HCT116 (cell line): ENCODE measurements at regions not wholly inside any gene's neighbourhood (a gene's known extent, or its start where the extent isn't known, plus 50 kb on each side); places are given as distances from the start of the nearest gene placed in this dataset.

ENCODE experiments used
- ATAC-seq: fragments of 200-7000 bp; cut with Tn5 transposase; 2 replicates; pipeline ENCODE4 v1.9.1; 2020; ENCODE audit warnings: mild to moderate bottlenecking, moderate library complexity
- BruUV-seq: library from RNA; stranded (reverse); fragments of 400-500 nt; replicated peaks from 2 replicates; lab custom pipeline; 2021; lab: Mats Ljungman, UMichigan
- CTCF ChIA-PET: fragments of 300-600 bp; sonication (Branson Sonifier 250); formaldehyde crosslinking; loops from one replicate; lab custom pipeline; 2021; ENCODE audit warnings: antibody characterized with exemption; lab: Charles Lee
- POLR2A ChIA-PET: fragments of 300-600, 350-600 bp; sonication (Branson Sonifier 250); formaldehyde crosslinking; loops from one replicate; lab custom pipeline; 2021; ENCODE audit warnings: antibody characterized with exemption; lab: Charles Lee
- RAD21 ChIA-PET, 2 experiments: fragments of 300-600 bp; sonication (Branson Sonifier 250); formaldehyde crosslinking; loops; one replicate each; lab custom pipeline; 2023; ENCODE audit warnings: low total read pairs in 2 of 2; ENCODE audit not compliant: uncharacterized antibody in 2 of 2, unreplicated experiment in 2 of 2, low non-redundant PET in 1 of 2; lab: Charles Lee
- DNase-seq: peaks from one replicate; pipeline ENCODE4 v3.0.0-alpha.2; 2010; ENCODE audit warnings: low read depth, low spot score
- H2AFZ ChIP-seq: fragments of 200-600 bp; shearing (Covaris generic), sonication (generic); 2 replicates; pipeline ENCODE4 v1.6.1; 2017; ENCODE audit warnings: low read depth, mixed run types, mixed read lengths, antibody characterized with exemption, low read length; ENCODE audit not compliant: poor library complexity, severe bottlenecking
- H3K27ac ChIP-seq: 2 replicates; pipeline ENCODE4 v1.5.1; 2012; ENCODE audit warnings: low read depth, low read length
- H3K27me3 ChIP-seq: fragments of 200-600 bp; sonication (generic); 2 replicates; pipeline ENCODE4 v1.6.1; 2016; ENCODE audit warnings: mixed run types, low read length, mixed read lengths; ENCODE audit not compliant: insufficient read depth
- H3K36me3 ChIP-seq, 2 experiments: fragments of 200-500 bp in 1 of 2; fragments of 200-600 bp in 1 of 2; sonication (Bioruptor generic) in 1 of 2; sonication (generic) in 1 of 2; 2 replicates each; pipeline versions ENCODE4 v1.5.1 to v1.6.1; 2014 to 2016; ENCODE audit warnings: low read length in 2 of 2, inconsistent platforms in 1 of 2, mixed read lengths in 1 of 2, mixed run types in 1 of 2; ENCODE audit not compliant: insufficient read depth in 2 of 2, control insufficient read depth in 1 of 2
- H3K4me1 ChIP-seq, 2 experiments: fragments of 200-600 bp in 1 of 2; sonication (generic) in 1 of 2; 2 replicates each; pipeline versions ENCODE4 v1.5.1 to v1.6.1; 2012 to 2017; ENCODE audit warnings: low read length in 2 of 2, inconsistent platforms in 1 of 2, mild to moderate bottlenecking in 1 of 2, mixed read lengths in 1 of 2, mixed run types in 1 of 2, moderate library complexity in 1 of 2; ENCODE audit not compliant: insufficient read depth in 2 of 2, control insufficient read depth in 1 of 2
- H3K4me2 ChIP-seq: fragments of 200-600 bp; sonication (generic); 2 replicates; pipeline ENCODE4 v1.6.1; 2017; ENCODE audit warnings: mixed run types, low read length, mixed read lengths
- H3K4me3 ChIP-seq, 2 experiments: fragments of 200-600 bp in 1 of 2; sonication (generic) in 1 of 2; replicated peaks in 1 of 2; 2 replicates each; pipeline ENCODE4 v1.5.1; 2011 to 2016; ENCODE audit warnings: low read length in 2 of 2, control low read depth in 1 of 2, low read depth in 1 of 2, mild to moderate bottlenecking in 1 of 2, mixed read lengths in 1 of 2, mixed run types in 1 of 2
- H3K79me2 ChIP-seq: fragments of 200-600 bp; sonication (generic); 2 replicates; pipeline ENCODE4 v1.6.1; 2017; ENCODE audit warnings: mild to moderate bottlenecking, mixed run types, low read length, moderate library complexity, mixed read lengths; ENCODE audit not compliant: insufficient read depth
- H3K9ac ChIP-seq: fragments of 200-600 bp; sonication (generic); 2 replicates; pipeline ENCODE4 v1.6.1; 2016; ENCODE audit warnings: low read length, mixed read lengths
- H3K9me2 ChIP-seq: fragments of 200-600 bp; sonication (generic), shearing (Covaris generic); 2 replicates; pipeline ENCODE4 v1.6.1; 2017; ENCODE audit warnings: mixed run types, mild to moderate bottlenecking, moderate library complexity; ENCODE audit not compliant: insufficient read depth
- H3K9me3 ChIP-seq, 2 experiments: fragments of 200-500 bp in 1 of 2; fragments of 200-600 bp in 1 of 2; sonication (Bioruptor generic) in 1 of 2; sonication (generic) in 1 of 2; 2 replicates each; pipeline ENCODE4 v1.6.1; 2014 to 2017; ENCODE audit warnings: low read length in 2 of 2, mixed read lengths in 2 of 2, inconsistent platforms in 1 of 2, low read depth in 1 of 2, mild to moderate bottlenecking in 1 of 2, mixed run types in 1 of 2, moderate library complexity in 1 of 2; ENCODE audit not compliant: control insufficient read depth in 1 of 2, insufficient read depth in 1 of 2
- H4K20me1 ChIP-seq: fragments of 200-600 bp; sonication (generic), shearing (Covaris generic); 2 replicates; pipeline ENCODE4 v1.6.1; 2017; ENCODE audit warnings: mixed run types, mild to moderate bottlenecking, moderate library complexity; ENCODE audit not compliant: insufficient read depth
- CEBPB ChIP-seq: IDR thresholded peaks from 2 replicates; pipeline ENCODE4 v1.6.1; 2012; ENCODE audit warnings: low read depth
- CTCF ChIP-seq, 3 experiments: fragments of 200-600 bp in 1 of 3; sonication (generic) in 1 of 3; IDR thresholded peaks in 2 of 3; conservative IDR thresholded peaks in 1 of 3; 2 replicates each; pipeline ENCODE4 v1.5.1; 2012 to 2017; ENCODE audit warnings: low read depth in 2 of 3, low read length in 2 of 3, antibody characterized with exemption in 1 of 3, borderline replicate concordance in 1 of 3, control low read depth in 1 of 3, mild to moderate bottlenecking in 1 of 3, mixed read lengths in 1 of 3, mixed run types in 1 of 3, moderate library complexity in 1 of 3; ENCODE audit not compliant: insufficient read depth in 1 of 3
- EZH2phosphoT487 ChIP-seq: fragments of 200-600 bp; IDR thresholded peaks from 2 replicates; pipeline ENCODE4 v1.6.1; 2018; ENCODE audit warnings: antibody characterized with exemption, borderline replicate concordance
- POLR2AphosphoS5 ChIP-seq: IDR thresholded peaks from 2 replicates; pipeline ENCODE4 v1.6.1; 2011; ENCODE audit warnings: mild to moderate bottlenecking, low read depth, low read length, moderate library complexity
- RAD21 ChIP-seq: IDR thresholded peaks from 2 replicates; pipeline ENCODE4 v1.6.1; 2012; ENCODE audit warnings: low read depth, mild to moderate bottlenecking
- REST ChIP-seq: IDR thresholded peaks from 2 replicates; pipeline ENCODE4 v1.6.1; 2012; ENCODE audit warnings: low read depth
- SRF ChIP-seq: IDR thresholded peaks from 2 replicates; pipeline ENCODE4 v1.6.1; 2012; ENCODE audit warnings: low read depth
- ZFX ChIP-seq: fragments of 450-650 bp; IDR thresholded peaks from 2 replicates; pipeline ENCODE4 v1.6.1; 2017
- ZNF274 ChIP-seq: fragments of 200-500 bp; sonication (Bioruptor generic); IDR thresholded peaks from 2 replicates; pipeline ENCODE4 v1.6.1; 2014; ENCODE audit warnings: mild to moderate bottlenecking, low read depth, low read length, inconsistent platforms
- intact Hi-C: fragments of 100-400 bp; cut with micrococcal nuclease; formaldehyde crosslinking; loops from 2 replicates; pipeline ENCODE4 v1.10.0; 2022

GRCh38 chr16:82240111-82240510 is 70.1 kb upstream of the MPHOSPH6 start (continued):
- TF ChIP-seq ZNF274 = no peak
- no peak for TF ChIP-seq POLR2AphosphoS5

- Histone ChIP-seq H3K4me3 (no peak overlapping the region), H3K4me1 (no peaks in the 10 kb centered on the region), H3K36me3 (no peaks in the 10 kb centered on the region), H4K20me1 (no peaks in the 10 kb centered on the region), H3K9ac (no peak overlapping the region), H3K9me2 (no peaks in the 10 kb centered on the region), H3K27me3 (peaks cover 40% of the 10 kb centered on the region), H3K9me3 (no peaks in the 10 kb centered on the region), H3K27ac (no peak overlapping the region)
- no TSS peak for BruUV-seq
- intact Hi-C loops = no loop called here
- DNase-seq = no peak
- POLR2A ChIA-PET = no interaction called here
- CTCF ChIA-PET = interaction anchor here (1.4 kb wide), 1 partner anchor 240 kb away, joined by 3 read pairs; no protein-coding TSS in a partner anchor
- no peak for TF ChIP-seq EZH2phosphoT487
- no peak for TF ChIP-seq REST
- TF ChIP-seq ZFX = no peak
- TF ChIP-seq CTCF (IDR thresholded peaks at IDR 0.05 in 2 of 3, conservative IDR thresholded peaks at IDR 0.05 in 1 of 3; ENCODE audit: borderline replicate concordance in 1 of 3, insufficient read depth in 1 of 3, low read depth in 2 of 3, low read length in 2 of 3) = no peak
- TF ChIP-seq RAD21 = no peak
- no peak for TF ChIP-seq SRF
- TF ChIP-seq ZNF274 = no peak
- TF ChIP-seq CEBPB = no peak
- TF ChIP-seq, all 23 proteins: peak for 0
- no peaks in the 10 kb centered on the region for H3K79me2 ChIP-seq
- ATAC-seq = no peak
- H3K4me2 ChIP-seq = no peak overlapping the region
- no peak overlapping the region for H2AFZ ChIP-seq
- RAD21 ChIA-PET = no interaction called here
Observed at GRCh38 chr16:82236875-82237274, 66.9 kb upstream of the MPHOSPH6 start.
